ENCODE measurements at regions not wholly inside any gene's neighbourhood (a gene's known extent, or its start where the extent isn't known, plus 50 kb on each side); places are given as distances from the start of the nearest gene placed in this dataset.

DNA sequence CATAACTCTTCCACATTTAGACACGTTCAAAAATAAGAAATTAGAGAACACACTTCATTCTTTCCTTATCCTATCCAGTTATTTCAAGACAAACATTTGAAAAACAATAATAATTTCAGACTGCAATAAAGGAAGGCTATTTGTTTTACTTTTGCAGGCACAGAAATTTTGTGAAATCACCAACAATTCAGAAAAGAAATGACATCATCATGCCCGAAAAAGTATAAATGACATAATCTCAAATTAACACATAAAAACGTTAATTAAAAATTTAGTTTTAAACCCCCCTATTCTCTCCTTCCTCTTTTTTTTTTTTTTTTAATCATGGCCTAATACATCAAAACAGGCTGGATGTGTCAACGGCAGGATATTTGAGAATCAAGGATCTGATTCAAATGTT lies 468.4 kb upstream of the RBFOX1 start:
- TF ChIP-seq, protein P1, sequence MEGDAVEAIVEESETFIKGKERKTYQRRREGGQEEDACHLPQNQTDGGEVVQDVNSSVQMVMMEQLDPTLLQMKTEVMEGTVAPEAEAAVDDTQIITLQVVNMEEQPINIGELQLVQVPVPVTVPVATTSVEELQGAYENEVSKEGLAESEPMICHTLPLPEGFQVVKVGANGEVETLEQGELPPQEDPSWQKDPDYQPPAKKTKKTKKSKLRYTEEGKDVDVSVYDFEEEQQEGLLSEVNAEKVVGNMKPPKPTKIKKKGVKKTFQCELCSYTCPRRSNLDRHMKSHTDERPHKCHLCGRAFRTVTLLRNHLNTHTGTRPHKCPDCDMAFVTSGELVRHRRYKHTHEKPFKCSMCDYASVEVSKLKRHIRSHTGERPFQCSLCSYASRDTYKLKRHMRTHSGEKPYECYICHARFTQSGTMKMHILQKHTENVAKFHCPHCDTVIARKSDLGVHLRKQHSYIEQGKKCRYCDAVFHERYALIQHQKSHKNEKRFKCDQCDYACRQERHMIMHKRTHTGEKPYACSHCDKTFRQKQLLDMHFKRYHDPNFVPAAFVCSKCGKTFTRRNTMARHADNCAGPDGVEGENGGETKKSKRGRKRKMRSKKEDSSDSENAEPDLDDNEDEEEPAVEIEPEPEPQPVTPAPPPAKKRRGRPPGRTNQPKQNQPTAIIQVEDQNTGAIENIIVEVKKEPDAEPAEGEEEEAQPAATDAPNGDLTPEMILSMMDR (IDR thresholded peaks at IDR 0.05), result no peak
- no peak for TF ChIP-seq POLR2A (IDR thresholded peaks at IDR 0.05)
